Spleen (tissue), 11 donors: ENCODE measurements at regions not wholly inside any gene's neighbourhood (a gene's known extent, or its start where the extent isn't known, plus 50 kb on each side); places are given as distances from the start of the nearest gene placed in this dataset.

Experiments
- DNase-seq: peaks from one replicate; pipeline ENCODE4 v3.0.0-alpha.2; 2020
- H3K27ac ChIP-seq, 8 donors: fragments of 200-600 bp; sonication (generic) in 7 of 8; 1 replicate in 4 of 8; 2 replicates in 4 of 8; pipeline versions ENCODE4 v1.5.0 to v1.8.0; 2016 to 2021; ENCODE audit warnings: inconsistent platforms in 4 of 8, mild to moderate bottlenecking in 4 of 8, moderate library complexity in 1 of 8
- H3K27me3 ChIP-seq, 7 donors: fragments of 200-600 bp; sonication (generic) in 6 of 7; replicated peaks in 1 of 7; 1 replicate in 4 of 7; 2 replicates in 3 of 7; pipeline versions ENCODE4 v1.5.0 to v1.8.0; 2016 to 2021; ENCODE audit warnings: inconsistent platforms in 3 of 7, mild to moderate bottlenecking in 1 of 7
- H3K36me3 ChIP-seq, 6 donors: fragments of 200-600 bp; sonication (generic) in 5 of 6; 1 replicate in 4 of 6; 2 replicates in 2 of 6; pipeline versions ENCODE4 v1.5.0 to v1.8.0; 2016 to 2021; ENCODE audit warnings: inconsistent platforms in 2 of 6
- H3K4me1 ChIP-seq, 6 donors: fragments of 200-600 bp; sonication (generic) in 5 of 6; 1 replicate in 3 of 6; 2 replicates in 3 of 6; pipeline versions ENCODE4 v1.5.0 to v1.8.0; 2016 to 2021; ENCODE audit warnings: inconsistent platforms in 3 of 6
- H3K4me3 ChIP-seq, 8 donors: fragments of 200-600 bp; sonication (generic) in 7 of 8; 1 replicate in 4 of 8; 2 replicates in 4 of 8; pipeline versions ENCODE4 v1.5.0 to v1.8.0; 2016 to 2021; ENCODE audit warnings: inconsistent platforms in 4 of 8, mild to moderate bottlenecking in 4 of 8, moderate library complexity in 2 of 8
- H3K9me3 ChIP-seq, 8 donors: fragments of 200-600 bp; sonication (generic) in 7 of 8; 1 replicate in 4 of 8; 2 replicates in 4 of 8; pipeline versions ENCODE4 v1.5.0 to v1.8.0; 2016 to 2021; ENCODE audit warnings: inconsistent platforms in 4 of 8
- POLR2A ChIP-seq, 3 donors: fragments of 450-650 bp; IDR thresholded peaks; one replicate each; pipeline ENCODE4 v1.5.1; 2017; ENCODE audit warnings: antibody characterized with exemption in 3 of 3, mild to moderate bottlenecking in 1 of 3
- POLR2AphosphoS5 ChIP-seq, 3 donors: sonication (generic); formaldehyde crosslinking; IDR thresholded peaks; one replicate each; pipeline ENCODE4 v1.5.1; 2017; ENCODE audit warnings: antibody characterized with exemption in 3 of 3
- WGBS, 5 donors: extraction: QIAGEN DNeasy Blood & Tissue Kit in 3 of 5; methylation state at CpG; one replicate each; pipeline versions ENCODE4 v1.1.5 to v1.1.7; 2013 to 2018; 5-methylcytosine and 5-hydroxymethylcytosine counted together
- intact Hi-C: fragments of 100-400 bp; cut with DNase I; formaldehyde crosslinking; loops from one replicate; pipeline ENCODE4 v1.15.0; 2023; ENCODE audit warnings: low total_unique reads
- TF ChIP-seq, protein P1 (sequence below), 11 experiments: fragments of 200-600 bp in 7 of 11; fragments of 450-650 bp in 4 of 11; sonication (generic) in 4 of 11; IDR thresholded peaks in 8 of 11; conservative IDR thresholded peaks in 3 of 11; 1 replicate in 7 of 11; 2 replicates in 4 of 11; pipeline versions ENCODE4 v1.4.0 to v1.8.0; 2016 to 2021; ENCODE audit warnings: antibody characterized with exemption in 11 of 11, inconsistent platforms in 4 of 11, mild to moderate bottlenecking in 1 of 11
- donor health status: healthy with polysubstance abuse.
- donor health status: DM: no; HTN: no; CAD: no; lungs with moderate emphysema.
- donor health status: DM: no; HTN: no; CAD: no.
- donor health status: Bipolar disorder and iron deficiency.
- donor health status: healthy.
- donor health status: DM: no; HTN: no; CAD: no.
- donor health status: DM: yes; HTN: yes; CAD: no.

DNA sequence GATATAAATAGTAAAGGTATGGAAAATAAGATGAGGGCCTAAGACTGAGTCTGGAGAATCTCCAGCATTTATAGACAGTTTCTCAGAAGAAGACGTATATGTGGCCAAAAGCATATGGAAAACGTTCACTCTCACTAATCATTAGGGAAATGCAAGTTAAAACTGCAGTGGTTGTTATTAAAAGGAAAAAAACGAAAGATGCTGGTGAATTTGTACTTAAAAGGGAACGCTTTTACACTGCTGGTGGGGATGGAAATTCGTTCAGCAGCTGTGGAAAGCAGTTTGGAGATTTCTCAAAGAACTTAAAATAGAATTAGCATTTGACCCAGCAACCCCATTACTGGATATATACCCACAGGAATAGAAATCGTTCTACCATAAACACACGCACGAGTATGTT lies 180.5 kb upstream of the CADM1 start:
- H3K27ac ChIP-seq, result no peak overlapping the region
- no peak overlapping the region for H3K4me3 ChIP-seq
- peaks cover 0 to 8% (median 0%) of the 10 kb centered on the region in 8 donors for H3K9me3 ChIP-seq
- no peaks in the 10 kb centered on the region for H3K36me3 ChIP-seq
- no peaks in the 10 kb centered on the region for H3K4me1 ChIP-seq
- intact Hi-C loops, result no loop called here
- 64 to 84% (median 73%) methylated on average over 8 of the region's 8 CpGs for WGBS, 5 donors
- no peak for TF ChIP-seq POLR2A (IDR thresholded peaks at IDR 0.05)
- TF ChIP-seq, protein P1, sequence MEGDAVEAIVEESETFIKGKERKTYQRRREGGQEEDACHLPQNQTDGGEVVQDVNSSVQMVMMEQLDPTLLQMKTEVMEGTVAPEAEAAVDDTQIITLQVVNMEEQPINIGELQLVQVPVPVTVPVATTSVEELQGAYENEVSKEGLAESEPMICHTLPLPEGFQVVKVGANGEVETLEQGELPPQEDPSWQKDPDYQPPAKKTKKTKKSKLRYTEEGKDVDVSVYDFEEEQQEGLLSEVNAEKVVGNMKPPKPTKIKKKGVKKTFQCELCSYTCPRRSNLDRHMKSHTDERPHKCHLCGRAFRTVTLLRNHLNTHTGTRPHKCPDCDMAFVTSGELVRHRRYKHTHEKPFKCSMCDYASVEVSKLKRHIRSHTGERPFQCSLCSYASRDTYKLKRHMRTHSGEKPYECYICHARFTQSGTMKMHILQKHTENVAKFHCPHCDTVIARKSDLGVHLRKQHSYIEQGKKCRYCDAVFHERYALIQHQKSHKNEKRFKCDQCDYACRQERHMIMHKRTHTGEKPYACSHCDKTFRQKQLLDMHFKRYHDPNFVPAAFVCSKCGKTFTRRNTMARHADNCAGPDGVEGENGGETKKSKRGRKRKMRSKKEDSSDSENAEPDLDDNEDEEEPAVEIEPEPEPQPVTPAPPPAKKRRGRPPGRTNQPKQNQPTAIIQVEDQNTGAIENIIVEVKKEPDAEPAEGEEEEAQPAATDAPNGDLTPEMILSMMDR (IDR thresholded peaks at IDR 0.05 in 8 of 11, conservative IDR thresholded peaks at IDR 0.05 in 3 of 11), result no peak
- TF ChIP-seq POLR2AphosphoS5 (IDR thresholded peaks at IDR 0.05), result no peak
- DNase-seq, result no peak
- H3K27me3 ChIP-seq, result peaks cover 0 to 20% (median 0%) of the 10 kb centered on the region in 7 donors

DNA sequence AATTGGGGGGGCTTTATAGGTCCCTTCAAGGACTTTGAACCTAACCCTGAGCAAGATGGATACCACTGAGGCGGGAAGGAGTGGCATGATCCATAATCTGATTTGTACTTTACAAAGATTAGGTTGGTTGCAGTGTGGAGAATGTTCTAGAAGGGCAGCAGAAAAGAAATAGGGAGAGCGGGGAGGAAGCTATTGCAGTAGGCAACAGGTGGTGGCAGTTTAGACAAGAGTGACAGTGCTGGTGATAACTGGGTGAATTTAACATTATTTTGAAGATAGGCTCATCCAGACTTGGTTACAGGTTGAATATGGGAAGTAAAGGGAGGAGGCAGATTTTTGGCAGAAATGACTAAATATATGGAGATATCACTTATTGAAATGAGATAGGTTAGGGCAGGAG lies 179.9 kb upstream of the CADM1 start:
- H3K27ac ChIP-seq, result no peak overlapping the region
- intact Hi-C loops, result no loop called here
- WGBS, 5 donors, result 81 to 94% (median 89%) methylated on average over 2 of the region's 2 CpGs

DNA sequence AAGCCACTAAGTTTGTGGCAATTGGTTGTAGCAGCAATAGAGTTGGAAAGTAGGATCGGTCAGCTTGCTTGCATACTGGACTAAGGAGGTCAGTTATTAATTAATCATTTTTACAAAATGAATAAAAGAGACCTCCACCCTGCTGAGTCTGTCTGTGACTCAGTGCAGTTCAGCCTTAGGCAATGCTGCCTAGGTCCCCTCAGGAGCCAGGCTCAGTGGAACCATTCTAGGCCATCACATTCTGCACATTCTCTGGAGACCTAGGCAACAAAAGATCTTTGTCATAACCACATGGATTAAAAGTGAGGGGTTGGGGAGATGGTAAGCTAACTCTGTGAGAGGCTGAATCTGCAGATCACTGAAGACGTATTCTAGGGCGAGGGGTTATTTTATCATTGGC lies 178.7 kb upstream of the CADM1 start:
- WGBS, 5 donors, result 74 to 93% (median 80%) methylated on average over 3 of the region's 3 CpGs
- H3K4me1 ChIP-seq, result no peaks in the 10 kb centered on the region
- H3K36me3 ChIP-seq, result no peaks in the 10 kb centered on the region
- intact Hi-C loops, result no loop called here
- DNase-seq, result no peak
- peaks cover 0 to 12% (median 0%) of the 10 kb centered on the region in 7 donors for H3K27me3 ChIP-seq
- no peak for TF ChIP-seq POLR2A (IDR thresholded peaks at IDR 0.05)
- TF ChIP-seq POLR2AphosphoS5 (IDR thresholded peaks at IDR 0.05), result no peak
- TF ChIP-seq, protein P1 (IDR thresholded peaks at IDR 0.05 in 8 of 11, conservative IDR thresholded peaks at IDR 0.05 in 3 of 11), result no peak
- H3K4me3 ChIP-seq, result no peak overlapping the region
- no peak overlapping the region for H3K27ac ChIP-seq
- peaks cover 0 to 8% (median 0%) of the 10 kb centered on the region in 8 donors for H3K9me3 ChIP-seq

More for the DNA sequence above, 179.9 kb upstream of the CADM1 start:
- Histone ChIP-seq H3K9me3 (peaks cover 0 to 8% (median 0%) of the 10 kb centered on the region in 8 donors), H3K27me3 (peaks cover 0 to 19% (median 0%) of the 10 kb centered on the region in 7 donors), H3K4me3 (no peak overlapping the region), H3K4me1 (no peaks in the 10 kb centered on the region), H3K36me3 (no peaks in the 10 kb centered on the region)
- no peak for DNase-seq
- TF ChIP-seq, protein P1 (IDR thresholded peaks at IDR 0.05 in 8 of 11, conservative IDR thresholded peaks at IDR 0.05 in 3 of 11), result no peak
- TF ChIP-seq POLR2A (IDR thresholded peaks at IDR 0.05) (no peak), POLR2AphosphoS5 (IDR thresholded peaks at IDR 0.05) (no peak)

DNA sequence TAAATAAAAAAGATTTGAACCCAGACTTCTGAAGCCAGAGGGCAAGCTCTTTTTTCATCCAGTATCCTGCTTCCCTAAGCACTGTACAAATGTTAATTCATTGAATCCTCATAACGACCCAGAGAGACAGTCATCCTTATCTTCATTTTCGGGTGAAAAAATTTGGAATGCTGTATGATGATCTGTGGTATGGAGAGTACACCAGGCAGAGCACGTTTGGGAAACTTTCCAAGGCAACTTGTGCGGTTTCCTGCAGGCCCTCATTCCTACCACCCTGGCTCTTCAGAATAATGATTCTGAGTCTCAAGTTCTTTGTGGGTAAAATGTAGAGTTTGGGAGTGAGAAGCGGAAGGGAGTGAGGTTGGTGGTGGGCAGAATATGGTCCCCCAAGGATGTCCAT lies 177.9 kb upstream of the CADM1 start:
- whole genome bisulfite sequencing, 5 donors, result 77 to 87% (median 80%) methylated on average over 5 of the region's 5 CpGs
- intact Hi-C loops, result no loop called here
- H3K36me3 ChIP-seq, result no peaks in the 10 kb centered on the region
- H3K9me3 ChIP-seq, result peaks cover 0 to 8% (median 0%) of the 10 kb centered on the region in 8 donors
- H3K4me1 ChIP-seq, result no peaks in the 10 kb centered on the region
- TF ChIP-seq POLR2A (IDR thresholded peaks at IDR 0.05) (no peak), POLR2AphosphoS5 (IDR thresholded peaks at IDR 0.05) (no peak)
- TF ChIP-seq, protein P1 (IDR thresholded peaks at IDR 0.05 in 8 of 11, conservative IDR thresholded peaks at IDR 0.05 in 3 of 11), result no peak
- H3K27me3 ChIP-seq, result peaks cover 0 to 4% (median 0%) of the 10 kb centered on the region in 7 donors
- H3K4me3 ChIP-seq, result no peak overlapping the region
- no peak for DNase-seq
- H3K27ac ChIP-seq, result no peak overlapping the region
